Upper lobe of left lung (tissue), 4 donors: ENCODE measurements at regions not wholly inside any gene's neighbourhood (a gene's known extent, or its start where the extent isn't known, plus 50 kb on each side); places are given as distances from the start of the nearest gene placed in this dataset.

ENCODE experiments used
- POLR2A ChIP-seq, 4 donors: fragments of 450-650 bp; IDR thresholded peaks; one replicate each; pipeline ENCODE4 v1.5.1; 2016 to 2017; ENCODE audit warnings: antibody characterized with exemption in 4 of 4, mild to moderate bottlenecking in 2 of 4
- TF ChIP-seq, protein P1 (sequence below), 6 experiments: fragments of 450-650 bp in 4 of 6; fragments of 200-600 bp in 2 of 6; sonication (generic) in 2 of 6; IDR thresholded peaks; one replicate each; pipeline ENCODE4 v1.5.1; 2016 to 2019; ENCODE audit warnings: antibody characterized with exemption in 6 of 6

DNA sequence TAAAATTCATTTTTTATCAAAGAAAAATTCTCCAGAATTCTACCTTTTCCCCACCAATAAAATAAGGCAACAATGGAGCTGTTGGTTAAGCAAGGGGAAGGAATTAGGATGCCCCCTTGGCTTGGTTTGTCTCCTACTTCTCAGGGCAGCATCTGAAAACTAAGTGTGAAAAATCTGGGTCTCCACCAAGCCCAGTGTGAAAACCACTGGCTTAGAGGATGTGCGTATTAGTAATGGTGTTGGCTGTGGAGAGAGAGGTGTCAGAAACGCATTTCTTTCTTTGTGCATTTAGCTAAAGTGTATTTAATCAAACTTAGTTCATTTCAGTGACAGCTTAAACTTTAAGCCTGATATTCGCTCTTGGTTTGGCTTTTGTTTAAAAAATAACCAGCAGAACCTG lies 662.7 kb downstream of the MCTP2 start:
- no peak for TF ChIP-seq POLR2A (IDR thresholded peaks at IDR 0.05)
- TF ChIP-seq, protein P1, sequence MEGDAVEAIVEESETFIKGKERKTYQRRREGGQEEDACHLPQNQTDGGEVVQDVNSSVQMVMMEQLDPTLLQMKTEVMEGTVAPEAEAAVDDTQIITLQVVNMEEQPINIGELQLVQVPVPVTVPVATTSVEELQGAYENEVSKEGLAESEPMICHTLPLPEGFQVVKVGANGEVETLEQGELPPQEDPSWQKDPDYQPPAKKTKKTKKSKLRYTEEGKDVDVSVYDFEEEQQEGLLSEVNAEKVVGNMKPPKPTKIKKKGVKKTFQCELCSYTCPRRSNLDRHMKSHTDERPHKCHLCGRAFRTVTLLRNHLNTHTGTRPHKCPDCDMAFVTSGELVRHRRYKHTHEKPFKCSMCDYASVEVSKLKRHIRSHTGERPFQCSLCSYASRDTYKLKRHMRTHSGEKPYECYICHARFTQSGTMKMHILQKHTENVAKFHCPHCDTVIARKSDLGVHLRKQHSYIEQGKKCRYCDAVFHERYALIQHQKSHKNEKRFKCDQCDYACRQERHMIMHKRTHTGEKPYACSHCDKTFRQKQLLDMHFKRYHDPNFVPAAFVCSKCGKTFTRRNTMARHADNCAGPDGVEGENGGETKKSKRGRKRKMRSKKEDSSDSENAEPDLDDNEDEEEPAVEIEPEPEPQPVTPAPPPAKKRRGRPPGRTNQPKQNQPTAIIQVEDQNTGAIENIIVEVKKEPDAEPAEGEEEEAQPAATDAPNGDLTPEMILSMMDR (IDR thresholded peaks at IDR 0.05), result no peak
